NCI-H510A (cell line): ENCODE measurements at regions not wholly inside any gene's neighbourhood (a gene's known extent, or its start where the extent isn't known, plus 50 kb on each side); places are given as distances from the start of the nearest gene placed in this dataset.

Experiments used
- DNase-seq: peaks from one replicate; lab custom pipeline; 2025; lab: John Stamatoyannopoulos, UW

GRCh38 chr4:186889876-186890643 is 166.4 kb upstream of the FAT1 start:
- no peak for DNase-seq

DNA sequence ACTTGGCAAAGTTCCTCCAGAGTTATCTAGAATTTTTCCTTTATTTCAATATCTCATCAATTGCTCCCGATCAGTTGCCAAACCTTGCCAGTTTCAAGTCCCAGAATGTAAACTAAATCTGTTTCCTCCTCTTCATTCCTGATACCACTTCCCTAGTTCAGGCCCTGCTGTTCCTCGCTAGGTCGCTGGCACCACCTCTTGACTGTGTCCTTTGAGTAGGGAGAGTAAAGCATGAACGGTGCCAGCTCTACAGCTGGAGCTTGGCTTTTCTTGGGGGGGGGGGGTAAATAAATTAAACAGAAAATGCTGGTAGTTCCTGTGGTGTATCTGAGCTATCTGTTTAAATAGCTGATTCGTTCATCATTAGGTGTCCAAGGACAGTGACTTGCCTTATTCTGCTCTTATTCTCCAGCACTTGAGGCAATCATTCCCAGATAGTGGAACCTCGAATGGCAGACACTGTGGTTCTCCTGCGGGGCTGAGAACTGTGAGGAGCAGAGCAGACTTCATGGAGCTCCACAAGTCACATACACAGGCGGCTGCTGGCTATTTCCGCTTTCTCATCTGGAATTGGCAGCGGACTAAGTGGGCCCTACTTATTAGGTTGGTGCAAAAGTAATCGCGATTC is 168.3 kb upstream of the FAT1 start:
- DNase-seq = no peak

- no peak for DNase-seq
Observed at GRCh38 chr4:186898367-186898766, 174.7 kb upstream of the FAT1 start.

DNA sequence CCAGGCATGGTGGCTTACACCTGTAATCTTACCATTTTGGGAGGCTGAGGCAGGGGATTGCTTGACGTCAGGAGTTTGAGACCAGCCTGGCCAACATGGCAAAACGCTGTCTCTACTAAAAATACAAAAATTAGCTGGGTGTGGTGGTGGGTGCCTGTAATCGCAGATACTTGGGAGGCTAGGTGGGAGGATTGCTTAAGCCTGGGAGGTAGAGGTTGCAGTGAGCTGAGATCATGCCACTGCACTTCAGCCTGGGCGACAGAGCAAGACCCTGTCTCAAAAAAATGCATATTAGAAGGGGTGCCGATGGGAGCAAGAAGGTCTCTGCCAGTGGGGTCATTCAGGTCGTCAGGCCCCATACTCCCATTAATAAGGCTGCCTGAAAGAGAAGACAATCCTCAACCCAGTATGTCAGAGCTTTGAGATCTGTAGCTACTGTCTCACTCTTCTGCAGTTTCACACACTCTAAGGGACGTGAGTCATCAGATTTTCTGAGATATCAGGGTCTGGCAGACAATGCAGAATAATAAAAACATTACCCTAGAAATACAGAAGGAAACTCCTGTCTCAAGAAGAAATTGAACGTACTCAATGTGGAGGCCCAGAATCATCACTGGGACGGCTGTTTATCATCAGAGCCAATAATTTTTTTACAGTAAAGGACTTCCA is 176.7 kb upstream of the FAT1 start:
- DNase-seq = no peak

DNA sequence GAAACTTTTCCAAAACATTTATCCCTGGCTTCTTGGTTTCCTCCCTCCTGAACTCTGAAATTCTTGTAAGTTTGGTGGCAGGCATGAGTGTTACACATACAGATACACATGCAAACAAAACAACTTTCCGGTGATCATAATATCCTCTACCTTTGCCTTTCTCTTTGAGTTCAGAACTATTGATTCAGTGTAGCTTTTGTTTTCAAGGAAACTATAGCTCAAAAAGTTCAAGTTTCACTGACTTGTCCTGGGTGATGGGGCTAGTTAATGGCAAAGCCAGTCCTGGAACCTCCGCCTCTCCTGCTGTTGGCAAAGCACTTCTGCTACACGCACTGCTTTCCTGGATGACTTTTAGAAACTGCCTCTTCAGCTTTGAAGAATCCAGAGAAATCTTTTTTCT is 177.3 kb upstream of the FAT1 start:
- no peak for DNase-seq

GRCh38 chr4:186901850-186902249 is 178.2 kb upstream of the FAT1 start:
- DNase-seq = no peak

DNA sequence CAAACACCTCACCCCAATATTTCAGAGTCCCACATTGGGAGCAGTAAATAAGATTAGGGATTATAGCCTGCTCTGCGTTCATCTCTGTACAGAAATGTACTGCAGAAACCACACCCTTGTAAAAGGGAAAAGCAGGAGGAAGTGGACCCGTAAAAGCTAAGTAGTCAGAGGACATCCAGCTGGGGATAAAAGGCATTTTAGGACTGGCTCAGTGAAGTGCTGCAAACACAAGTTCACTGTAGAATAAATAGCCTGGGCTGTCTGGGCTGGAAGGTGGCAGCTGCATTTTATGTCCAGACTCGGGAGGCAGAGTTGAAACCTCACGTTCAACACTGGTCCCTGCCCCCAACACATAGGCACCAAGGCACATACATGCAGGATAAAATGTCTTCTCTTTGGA is 178.7 kb upstream of the FAT1 start:
- DNase-seq = no peak

DNA sequence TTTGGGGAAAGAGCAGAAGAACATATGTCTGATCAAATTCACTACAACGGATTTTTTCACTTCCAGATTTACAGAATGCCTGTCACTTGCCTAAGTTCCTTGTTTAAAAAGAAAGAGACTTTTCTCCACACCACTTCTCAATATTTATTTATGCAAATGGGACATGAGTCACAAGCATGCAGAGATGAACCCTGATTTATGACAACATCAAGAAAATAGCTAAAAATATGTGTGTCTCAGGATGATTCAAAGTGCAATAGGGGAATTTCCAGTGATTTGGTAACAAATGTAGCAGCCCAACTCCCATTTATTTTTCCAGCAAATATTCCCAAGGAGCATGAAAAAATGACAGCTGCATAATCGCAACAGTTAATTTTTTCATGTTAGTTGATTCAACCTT is 180.4 kb upstream of the FAT1 start:
- no peak for DNase-seq

- no peak for DNase-seq
Observed at GRCh38 chr4:186906722-186907121, 183.1 kb upstream of the FAT1 start.

DNA sequence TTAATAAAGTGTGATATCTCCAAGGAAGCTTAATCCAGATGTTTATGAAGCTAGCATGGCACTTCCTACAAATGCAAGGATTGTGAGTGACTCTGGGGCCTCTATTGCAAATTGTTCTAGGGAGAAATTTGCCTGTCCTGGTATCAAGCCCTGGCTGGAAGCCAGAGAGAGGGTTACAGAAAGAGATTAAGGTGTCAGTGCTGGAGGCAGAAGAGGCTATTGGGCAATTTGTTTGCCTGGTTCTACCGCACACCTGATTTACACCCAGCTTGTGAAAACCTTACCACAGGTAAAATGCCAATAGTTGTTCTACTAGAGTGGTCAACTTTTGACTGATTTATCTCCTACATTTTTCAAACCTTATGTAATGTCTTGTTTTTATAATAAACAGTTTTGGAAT is 186.7 kb upstream of the FAT1 start:
- DNase-seq = no peak

- no peak for DNase-seq
Observed at GRCh38 chr4:186912606-186913005, 188.9 kb upstream of the FAT1 start.

DNA sequence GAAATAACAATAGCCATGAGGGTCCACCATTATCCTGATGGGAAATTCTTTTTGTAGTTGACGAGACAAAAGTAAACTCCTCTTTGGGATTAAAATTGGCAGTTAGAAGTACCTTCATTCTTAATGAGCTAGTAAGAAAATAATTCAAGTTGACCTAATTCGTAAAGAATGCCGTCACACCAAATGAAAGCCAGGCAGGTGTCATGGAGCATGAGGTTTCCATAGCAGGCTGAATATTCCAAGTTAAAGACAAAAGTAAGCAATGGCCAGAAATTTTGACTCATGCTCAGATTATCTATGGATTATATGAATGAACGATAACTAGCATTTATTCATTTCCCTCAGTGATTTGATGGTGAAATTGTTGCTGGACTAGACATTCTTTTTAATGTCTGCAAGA is 192.2 kb upstream of the FAT1 start:
- DNase-seq = no peak

DNA sequence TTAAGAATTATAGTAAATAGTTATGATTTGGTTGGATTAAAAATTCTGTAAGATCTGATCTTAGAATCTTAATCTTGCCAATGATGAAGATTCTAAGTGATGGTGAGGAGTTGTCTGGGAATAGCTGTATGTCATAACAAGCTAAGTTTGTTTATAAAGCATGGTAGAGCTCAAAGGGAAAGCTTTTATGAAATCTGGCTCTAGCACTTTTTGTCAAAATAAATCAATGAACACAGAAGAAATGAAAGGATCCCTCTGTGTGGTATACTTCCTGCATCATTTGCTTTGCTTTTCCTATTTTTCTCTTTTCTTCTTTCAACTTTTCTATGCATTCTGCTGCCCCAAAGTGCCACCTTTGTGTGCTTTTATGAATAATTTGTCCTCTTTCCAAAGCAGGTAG is 193.5 kb upstream of the FAT1 start:
- no peak for DNase-seq

DNA sequence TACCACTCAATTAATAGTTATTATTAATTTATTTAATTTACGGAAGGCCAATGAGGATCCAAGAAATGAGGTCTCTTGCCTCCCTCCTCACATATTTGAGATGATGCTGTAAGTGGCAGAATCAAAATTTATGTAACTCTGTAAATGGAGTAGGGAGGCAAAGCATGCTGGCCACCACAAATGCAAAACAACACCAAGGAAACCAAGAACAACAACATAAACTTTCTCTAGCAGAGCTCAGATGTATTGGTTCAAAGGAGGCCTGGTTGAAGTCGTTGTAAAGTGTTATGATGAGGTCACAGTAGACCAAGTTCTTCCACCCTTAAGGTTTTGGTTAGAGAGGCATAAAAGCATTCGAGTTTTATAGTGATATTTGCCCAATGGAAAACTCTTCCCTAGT is 194.8 kb upstream of the FAT1 start:
- DNase-seq = no peak

DNA sequence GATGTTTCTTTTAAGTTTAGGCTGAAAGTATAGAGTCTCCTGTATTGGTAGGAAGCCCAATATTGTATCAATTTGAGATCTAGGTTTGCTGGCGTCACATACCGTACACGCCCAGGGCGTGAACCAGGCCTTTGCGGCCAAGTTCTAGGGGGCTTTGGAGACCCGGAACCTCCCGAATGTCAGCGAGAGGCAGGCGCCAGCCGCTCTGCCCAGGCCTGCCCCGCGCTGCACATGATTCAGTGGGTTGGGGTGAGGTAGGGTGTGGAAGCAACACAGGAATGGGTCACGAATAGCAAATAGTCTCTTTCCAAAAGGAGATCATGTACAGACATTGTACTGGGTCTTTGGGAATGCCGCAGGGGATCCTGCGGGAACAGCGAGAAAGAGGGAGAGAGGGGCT is 195.7 kb upstream of the FAT1 start:
- DNase-seq = no peak

GRCh38 chr4:186920483-186920882 is 196.8 kb upstream of the FAT1 start:
- DNase-seq = no peak

GRCh38 chr4:186920992-186921391 is 197.3 kb upstream of the FAT1 start:
- DNase-seq = no peak

DNA sequence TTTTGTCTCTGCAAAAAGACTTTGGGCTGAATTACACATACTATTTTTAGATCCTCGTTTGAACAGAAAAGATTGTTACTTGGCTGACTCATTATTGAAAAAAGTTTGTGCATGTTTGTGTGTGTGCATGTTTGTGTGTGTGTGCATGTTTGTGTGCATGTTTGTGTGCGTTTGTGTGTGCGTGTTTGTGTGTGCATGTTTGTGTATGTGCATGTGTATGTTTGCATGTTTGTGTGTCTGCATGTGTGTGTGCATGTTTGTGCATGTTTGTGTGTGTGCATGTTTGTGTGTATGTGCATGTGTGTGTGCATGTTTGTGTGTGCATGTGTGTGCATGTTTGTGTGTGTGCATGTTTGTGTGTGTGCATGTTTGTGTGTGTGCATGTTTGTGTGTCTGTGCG is 201.1 kb upstream of the FAT1 start:
- no peak for DNase-seq

GRCh38 chr4:186927624-186928023 is 204.0 kb upstream of the FAT1 start:
- no peak for DNase-seq

DNA sequence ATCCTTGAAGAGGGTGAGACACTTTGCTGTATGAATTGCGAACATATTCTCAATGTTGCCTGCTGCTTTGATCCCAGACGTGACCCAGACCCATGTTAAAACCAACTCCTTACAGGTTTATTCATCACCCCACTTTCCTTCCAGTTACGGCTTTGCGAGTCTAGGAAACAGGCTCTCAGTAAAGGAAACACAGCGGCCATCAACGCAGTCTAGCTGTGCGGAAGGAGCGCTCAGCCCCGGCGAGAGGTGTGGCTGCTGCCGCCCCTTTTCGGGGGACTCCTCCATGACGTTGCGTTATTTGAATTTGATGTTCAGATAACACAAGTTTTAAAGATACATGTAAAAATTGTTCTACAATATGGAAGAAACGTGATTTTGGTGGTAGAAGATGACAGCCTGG is 206.4 kb upstream of the FAT1 start:
- no peak for DNase-seq

- no peak for DNase-seq
Observed at GRCh38 chr4:186931519-186931918, 207.9 kb upstream of the FAT1 start.

GRCh38 chr4:186932196-186932595 is 208.5 kb upstream of the FAT1 start:
- peak; percentile 36 for DNase-seq

DNA sequence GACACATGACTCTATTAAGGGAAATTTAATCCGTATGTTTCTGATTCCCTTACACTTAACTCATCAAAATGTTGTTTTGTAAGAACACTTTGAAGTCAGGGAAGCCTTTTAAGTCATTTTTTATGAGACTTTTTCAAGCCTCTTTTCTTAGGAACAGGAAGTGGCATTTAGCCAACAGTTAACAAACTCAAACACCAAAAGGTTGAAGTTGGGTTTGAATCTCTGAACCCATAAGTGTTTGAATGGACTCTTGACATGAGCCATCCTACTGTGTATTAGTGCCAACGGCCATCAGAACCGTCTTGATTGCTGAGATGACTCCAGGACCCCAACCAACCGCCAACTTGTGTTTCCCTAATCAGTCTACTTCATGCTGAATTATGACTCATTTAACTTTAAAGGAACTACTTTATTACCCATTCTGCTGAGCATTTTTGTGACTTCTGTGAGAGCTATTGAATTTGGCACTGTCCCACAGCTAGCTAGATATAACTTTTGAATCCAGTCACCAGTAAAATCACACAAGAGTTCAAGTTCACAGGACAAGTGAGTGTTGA is 209.1 kb upstream of the FAT1 start:
- DNase-seq = no peak
